HG03571 (cell line): ENCODE measurements at regions not wholly inside any gene's neighbourhood (a gene's known extent, or its start where the extent isn't known, plus 50 kb on each side); places are given as distances from the start of the nearest gene placed in this dataset.
"Not testable (repeated sequence)": the region's sequence is repeated elsewhere in the genome, so short reads cannot be mapped to it uniquely, and the experiment has no call there.

Experiments
- ATAC-seq: cut with Tn5 transposase; IDR thresholded peaks from one replicate; pipeline ENCODE4 v1.9.1; 2021; ENCODE audit not compliant: unreplicated experiment

GRCh38 chr6:139529420-139529819 is 155.0 kb upstream of the CITED2 start:
- no peak for ATAC-seq

- no peak for ATAC-seq
Measured at GRCh38 chr6:139528471-139528870, 154.0 kb upstream of the CITED2 start.

GRCh38 chr6:139525415-139525814 is 151.0 kb upstream of the CITED2 start:
- ATAC-seq = no peak

GRCh38 chr6:139523986-139524385 is 149.5 kb upstream of the CITED2 start:
- ATAC-seq = no peak

GRCh38 chr6:139522511-139523220 is 148.2 kb upstream of the CITED2 start:
- no peak for ATAC-seq

- no peak for ATAC-seq
Measured at GRCh38 chr6:139521338-139521737, 146.9 kb upstream of the CITED2 start.

- no peak for ATAC-seq
Measured at GRCh38 chr6:139520321-139520768, 145.9 kb upstream of the CITED2 start.

GRCh38 chr6:139519571-139520031 is 145.2 kb upstream of the CITED2 start:
- ATAC-seq = no peak

GRCh38 chr6:139519097-139519496 is 144.6 kb upstream of the CITED2 start:
- no peak for ATAC-seq

GRCh38 chr6:139518556-139519091 is 144.2 kb upstream of the CITED2 start:
- ATAC-seq = no peak

- not testable (repeated sequence) for ATAC-seq
Measured at GRCh38 chr6:139517998-139518555, 143.6 kb upstream of the CITED2 start.

GRCh38 chr6:139515511-139515910 is 141.1 kb upstream of the CITED2 start:
- ATAC-seq = no peak

GRCh38 chr6:139514819-139515218 is 140.4 kb upstream of the CITED2 start:
- no peak for ATAC-seq

GRCh38 chr6:139510040-139510790 is 135.8 kb upstream of the CITED2 start:
- no peak for ATAC-seq

GRCh38 chr6:139509167-139509566 is 134.7 kb upstream of the CITED2 start:
- ATAC-seq = no peak

- no peak for ATAC-seq
Measured at GRCh38 chr6:139508576-139508975, 134.1 kb upstream of the CITED2 start.

GRCh38 chr6:139508023-139508422 is 133.6 kb upstream of the CITED2 start:
- ATAC-seq = no peak

- no peak for ATAC-seq
Measured at GRCh38 chr6:139500977-139501376, 126.5 kb upstream of the CITED2 start.

GRCh38 chr6:139498715-139499114 is 124.3 kb upstream of the CITED2 start:
- no peak for ATAC-seq

GRCh38 chr6:139497345-139497961 is 123.0 kb upstream of the CITED2 start:
- no peak for ATAC-seq

GRCh38 chr6:139496654-139497344 is 122.4 kb upstream of the CITED2 start:
- ATAC-seq = no peak
